ENCODE measurements at regions not wholly inside any gene's neighbourhood (a gene's known extent, or its start where the extent isn't known, plus 50 kb on each side); places are given as distances from the start of the nearest gene placed in this dataset.

DNA sequence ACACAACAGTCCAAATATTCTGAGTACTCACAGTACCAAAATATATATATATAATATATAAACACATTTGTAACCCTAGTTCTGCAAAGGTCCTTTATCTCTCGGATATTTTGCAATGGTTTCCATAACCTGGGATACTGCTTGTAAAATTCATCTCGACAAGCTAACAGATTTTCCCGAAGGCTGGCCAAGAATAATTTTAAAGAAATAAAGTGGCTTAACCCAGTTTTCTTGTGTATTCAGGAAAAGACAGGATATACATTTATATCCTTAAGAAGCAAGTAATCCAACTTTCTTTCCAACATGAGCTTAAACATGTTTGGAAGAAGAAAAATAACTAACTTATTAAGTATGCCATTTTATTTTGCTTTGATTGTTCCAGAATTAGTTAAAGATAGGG, 348.7 kb upstream of the RUNX1 start:
- TF ChIP-seq CTCF (IDR thresholded peaks at IDR 0.05) (no peak), TCF7L2 (IDR thresholded peaks at IDR 0.05; ENCODE audit: low read depth, low read length) (no peak), POLR2AphosphoS5 (IDR thresholded peaks at IDR 0.05; ENCODE audit: low read depth, low read length) (no peak)
